ENCODE measurements at regions not wholly inside any gene's neighbourhood (a gene's known extent, or its start where the extent isn't known, plus 50 kb on each side); places are given as distances from the start of the nearest gene placed in this dataset.
A peak's percentile ranks its signal among the peaks of the same experiment; 100 is the strongest.
"Not testable (repeated sequence)": the region's sequence is repeated elsewhere in the genome, so short reads cannot be mapped to it uniquely, and the experiment has no call there.

GRCh38 chr3:82586414-82586813 is 825.0 kb upstream of the GBE1 start:
- no peak overlapping the region for H3K27ac ChIP-seq (ENCODE audit: low read length)
- H3K36me3 ChIP-seq (ENCODE audit: insufficient read depth, low read depth, low read length), result no peaks in the 10 kb centered on the region
- H3K9ac ChIP-seq (ENCODE audit: low read depth, low read length), result no peak overlapping the region
- H3K4me1 ChIP-seq (ENCODE audit: insufficient read depth, low read length), result no peaks in the 10 kb centered on the region
- H3K4me3 ChIP-seq (ENCODE audit: low read length), result no peak overlapping the region
- no peaks in the 10 kb centered on the region for H3K9me3 ChIP-seq (ENCODE audit: insufficient read depth, low read depth, low read length)
- no peaks in the 10 kb centered on the region for H3K27me3 ChIP-seq (ENCODE audit: insufficient read depth, low read length)

- not testable (repeated sequence) for H3K9me3 ChIP-seq (ENCODE audit: insufficient read depth, low read depth, low read length); H3K4me3 ChIP-seq (ENCODE audit: low read length); H3K27me3 ChIP-seq (ENCODE audit: insufficient read depth, low read length); H3K27ac ChIP-seq (ENCODE audit: low read length); H3K9ac ChIP-seq (ENCODE audit: low read depth, low read length); H3K4me1 ChIP-seq (ENCODE audit: insufficient read depth, low read length); H3K36me3 ChIP-seq (ENCODE audit: insufficient read depth, low read depth, low read length)
These were observed 824.6 kb upstream of the GBE1 start for GRCh38 chr3:82586002-82586401.

- not testable (repeated sequence) for H3K4me3 ChIP-seq (ENCODE audit: low read length); H3K36me3 ChIP-seq (ENCODE audit: insufficient read depth, low read depth, low read length); H3K9me3 ChIP-seq (ENCODE audit: insufficient read depth, low read depth, low read length); H3K4me1 ChIP-seq (ENCODE audit: insufficient read depth, low read length); H3K27ac ChIP-seq (ENCODE audit: low read length); H3K9ac ChIP-seq (ENCODE audit: low read depth, low read length); H3K27me3 ChIP-seq (ENCODE audit: insufficient read depth, low read length)
These were observed 824.1 kb upstream of the GBE1 start for GRCh38 chr3:82585591-82585990.

- not testable (repeated sequence) for H3K9me3 ChIP-seq (ENCODE audit: insufficient read depth, low read depth, low read length); H3K36me3 ChIP-seq (ENCODE audit: insufficient read depth, low read depth, low read length); H3K4me3 ChIP-seq (ENCODE audit: low read length); H3K9ac ChIP-seq (ENCODE audit: low read depth, low read length); H3K4me1 ChIP-seq (ENCODE audit: insufficient read depth, low read length); H3K27me3 ChIP-seq (ENCODE audit: insufficient read depth, low read length); H3K27ac ChIP-seq (ENCODE audit: low read length)
These were observed 823.4 kb upstream of the GBE1 start for GRCh38 chr3:82584861-82585260.

- not testable (repeated sequence) for H3K27me3 ChIP-seq (ENCODE audit: insufficient read depth, low read length); H3K36me3 ChIP-seq (ENCODE audit: insufficient read depth, low read depth, low read length); H3K4me1 ChIP-seq (ENCODE audit: insufficient read depth, low read length); H3K9ac ChIP-seq (ENCODE audit: low read depth, low read length); H3K4me3 ChIP-seq (ENCODE audit: low read length); H3K9me3 ChIP-seq (ENCODE audit: insufficient read depth, low read depth, low read length); H3K27ac ChIP-seq (ENCODE audit: low read length)
These were observed 823.0 kb upstream of the GBE1 start for GRCh38 chr3:82584415-82584814.

GRCh38 chr3:82581350-82581749 is 819.9 kb upstream of the GBE1 start:
- no peaks in the 10 kb centered on the region for H3K27me3 ChIP-seq (ENCODE audit: insufficient read depth, low read length)
- no peaks in the 10 kb centered on the region for H3K9me3 ChIP-seq (ENCODE audit: insufficient read depth, low read depth, low read length)
- no peaks in the 10 kb centered on the region for H3K4me1 ChIP-seq (ENCODE audit: insufficient read depth, low read length)
- H3K36me3 ChIP-seq (ENCODE audit: insufficient read depth, low read depth, low read length), result no peaks in the 10 kb centered on the region
- no peak overlapping the region for H3K27ac ChIP-seq (ENCODE audit: low read length)
- no peak overlapping the region for H3K9ac ChIP-seq (ENCODE audit: low read depth, low read length)
- no peak overlapping the region for H3K4me3 ChIP-seq (ENCODE audit: low read length)

- Histone ChIP-seq H3K9ac (ENCODE audit: low read depth, low read length) (no peak overlapping the region), H3K36me3 (ENCODE audit: insufficient read depth, low read depth, low read length) (no peaks in the 10 kb centered on the region), H3K9me3 (ENCODE audit: insufficient read depth, low read depth, low read length) (no peaks in the 10 kb centered on the region), H3K4me1 (ENCODE audit: insufficient read depth, low read length) (no peaks in the 10 kb centered on the region), H3K27ac (ENCODE audit: low read length) (no peak overlapping the region), H3K27me3 (ENCODE audit: insufficient read depth, low read length) (no peaks in the 10 kb centered on the region), H3K4me3 (ENCODE audit: low read length) (no peak overlapping the region)
These were observed 811.3 kb upstream of the GBE1 start for GRCh38 chr3:82572721-82573120.

- no peaks in the 10 kb centered on the region for H3K27me3 ChIP-seq (ENCODE audit: insufficient read depth, low read length)
- no peak overlapping the region for H3K27ac ChIP-seq (ENCODE audit: low read length)
- no peaks in the 10 kb centered on the region for H3K4me1 ChIP-seq (ENCODE audit: insufficient read depth, low read length)
- H3K4me3 ChIP-seq (ENCODE audit: low read length), result no peak overlapping the region
- H3K9ac ChIP-seq (ENCODE audit: low read depth, low read length), result no peak overlapping the region
- H3K36me3 ChIP-seq (ENCODE audit: insufficient read depth, low read depth, low read length), result no peaks in the 10 kb centered on the region
- H3K9me3 ChIP-seq (ENCODE audit: insufficient read depth, low read depth, low read length), result no peaks in the 10 kb centered on the region
These were observed 807.4 kb upstream of the GBE1 start for GRCh38 chr3:82568776-82569338.

- Histone ChIP-seq H3K9me3 (ENCODE audit: insufficient read depth, low read depth, low read length) (no peaks in the 10 kb centered on the region), H3K27me3 (ENCODE audit: insufficient read depth, low read length) (no peaks in the 10 kb centered on the region), H3K9ac (ENCODE audit: low read depth, low read length) (no peak overlapping the region), H3K27ac (ENCODE audit: low read length) (no peak overlapping the region), H3K4me3 (ENCODE audit: low read length) (no peak overlapping the region), H3K36me3 (ENCODE audit: insufficient read depth, low read depth, low read length) (no peaks in the 10 kb centered on the region), H3K4me1 (ENCODE audit: insufficient read depth, low read length) (no peaks in the 10 kb centered on the region)
These were observed 805.7 kb upstream of the GBE1 start for GRCh38 chr3:82567029-82567600.

GRCh38 chr3:82562896-82563295 is 801.5 kb upstream of the GBE1 start:
- H3K9me3 ChIP-seq (ENCODE audit: insufficient read depth, low read depth, low read length), result no peaks in the 10 kb centered on the region

GRCh38 chr3:82561784-82562183 is 800.3 kb upstream of the GBE1 start:
- H3K4me1 ChIP-seq (ENCODE audit: insufficient read depth, low read length), result peaks cover 8% of the 10 kb centered on the region; the same call in 1 of the 2 replicates
- no peak overlapping the region for H3K27ac ChIP-seq (ENCODE audit: low read length)
- no peaks in the 10 kb centered on the region for H3K36me3 ChIP-seq (ENCODE audit: insufficient read depth, low read depth, low read length)
- H3K27me3 ChIP-seq (ENCODE audit: insufficient read depth, low read length), result no peaks in the 10 kb centered on the region
- no peak overlapping the region for H3K9ac ChIP-seq (ENCODE audit: low read depth, low read length)
- no peak overlapping the region for H3K4me3 ChIP-seq (ENCODE audit: low read length)
- H3K9me3 ChIP-seq (ENCODE audit: insufficient read depth, low read depth, low read length), result no peaks in the 10 kb centered on the region

More at GRCh38 chr3:82562896-82563295, 801.5 kb upstream of the GBE1 start:
- H3K36me3 ChIP-seq (ENCODE audit: insufficient read depth, low read depth, low read length), result no peaks in the 10 kb centered on the region
- no peaks in the 10 kb centered on the region for H3K27me3 ChIP-seq (ENCODE audit: insufficient read depth, low read length)
- no peak overlapping the region for H3K9ac ChIP-seq (ENCODE audit: low read depth, low read length)
- H3K4me3 ChIP-seq (ENCODE audit: low read length), result no peak overlapping the region
- no peak overlapping the region for H3K27ac ChIP-seq (ENCODE audit: low read length)
- peaks cover 7% of the 10 kb centered on the region; the same call in 1 of the 2 replicates for H3K4me1 ChIP-seq (ENCODE audit: insufficient read depth, low read length)

GRCh38 chr3:82558081-82558480 is 796.6 kb upstream of the GBE1 start:
- H3K36me3 ChIP-seq (ENCODE audit: insufficient read depth, low read depth, low read length), result no peaks in the 10 kb centered on the region
- no peaks in the 10 kb centered on the region for H3K27me3 ChIP-seq (ENCODE audit: insufficient read depth, low read length)
- H3K27ac ChIP-seq (ENCODE audit: low read length), result peak overlapping the region; percentile 25
- H3K9me3 ChIP-seq (ENCODE audit: insufficient read depth, low read depth, low read length), result no peaks in the 10 kb centered on the region
- no peak overlapping the region for H3K4me3 ChIP-seq (ENCODE audit: low read length)
- peaks cover 14% of the 10 kb centered on the region; the same call in 1 of the 2 replicates for H3K4me1 ChIP-seq (ENCODE audit: insufficient read depth, low read length)
- H3K9ac ChIP-seq (ENCODE audit: low read depth, low read length), result no peak overlapping the region; the same call in 1 of the 2 replicates
